NK-92 treated with Interleukin-12 subunit alpha and Interleukin-12 subunit beta, amount 100 ng/mL, for 24 hours (cell line): ENCODE measurements at regions not wholly inside any gene's neighbourhood (a gene's known extent, or its start where the extent isn't known, plus 50 kb on each side); places are given as distances from the start of the nearest gene placed in this dataset.

Experiments used
- DNase-seq: peaks from one replicate; lab custom pipeline; 2025; lab: John Stamatoyannopoulos, UW

DNA sequence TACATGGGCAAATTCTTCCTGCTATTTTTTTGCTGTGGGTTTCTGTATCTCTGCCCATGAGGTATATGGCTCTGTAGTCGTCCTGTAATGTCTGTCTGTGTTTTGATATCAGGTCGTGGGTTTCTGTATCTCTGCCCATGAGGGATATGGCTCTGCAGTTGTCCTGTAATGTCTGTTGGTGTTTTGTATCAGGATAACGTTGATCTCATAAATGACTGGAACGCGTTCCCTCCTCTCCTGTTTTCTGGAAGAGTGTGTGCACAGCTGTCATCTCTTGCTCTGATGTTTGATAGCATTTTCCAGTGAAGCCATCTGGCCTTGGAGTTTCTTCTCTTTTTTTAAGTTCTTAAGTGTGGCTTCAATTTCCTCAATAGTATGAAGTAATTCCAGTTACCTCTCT, 57.2 kb downstream of the SOX1 start:
- DNase-seq = no peak

DNA sequence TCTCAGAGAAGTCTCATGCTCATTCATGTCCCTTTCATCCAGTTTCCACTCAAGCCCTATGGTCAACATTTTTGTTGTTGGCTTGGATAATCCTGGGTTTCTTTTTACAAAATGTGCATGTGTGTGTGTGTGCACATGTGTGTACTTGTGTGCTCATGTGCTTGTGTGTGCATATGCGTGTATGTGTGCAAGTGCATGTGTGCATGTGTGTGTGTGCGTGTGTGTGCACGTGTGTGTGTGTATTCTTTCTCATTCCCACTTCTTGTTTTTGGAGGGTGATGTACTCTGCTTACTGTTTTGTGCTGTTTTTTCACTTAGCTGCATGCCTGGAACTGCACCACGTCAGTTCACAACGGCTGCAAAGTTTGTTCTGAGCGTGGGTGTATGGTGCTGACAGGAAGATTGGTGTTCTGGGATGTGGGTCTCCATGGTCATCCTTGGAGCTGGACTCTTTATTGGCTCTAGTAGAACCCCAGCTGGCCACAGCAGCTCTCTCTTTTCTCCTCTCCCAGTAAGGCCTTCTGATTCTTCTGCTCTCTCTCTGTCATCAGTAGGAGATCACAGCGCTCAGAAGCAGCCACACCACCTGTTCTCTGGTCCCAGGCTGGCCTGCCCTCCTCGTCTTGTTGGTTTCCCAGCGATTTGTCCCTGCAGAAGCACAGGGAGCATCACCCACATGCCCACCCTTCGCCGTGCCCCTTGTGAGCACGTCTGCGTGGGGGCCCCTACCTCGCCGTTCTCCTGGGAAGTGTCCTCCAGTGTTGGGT, 60.8 kb downstream of the SOX1 start:
- DNase-seq = no peak

- no peak for DNase-seq
Observed at GRCh38 chr13:112128331-112128610, 61.3 kb downstream of the SOX1 start.

GRCh38 chr13:112130418-112130817, 63.5 kb downstream of the SOX1 start:
- no peak for DNase-seq

GRCh38 chr13:112131081-112131712, 64.2 kb downstream of the SOX1 start:
- DNase-seq = no peak

DNA sequence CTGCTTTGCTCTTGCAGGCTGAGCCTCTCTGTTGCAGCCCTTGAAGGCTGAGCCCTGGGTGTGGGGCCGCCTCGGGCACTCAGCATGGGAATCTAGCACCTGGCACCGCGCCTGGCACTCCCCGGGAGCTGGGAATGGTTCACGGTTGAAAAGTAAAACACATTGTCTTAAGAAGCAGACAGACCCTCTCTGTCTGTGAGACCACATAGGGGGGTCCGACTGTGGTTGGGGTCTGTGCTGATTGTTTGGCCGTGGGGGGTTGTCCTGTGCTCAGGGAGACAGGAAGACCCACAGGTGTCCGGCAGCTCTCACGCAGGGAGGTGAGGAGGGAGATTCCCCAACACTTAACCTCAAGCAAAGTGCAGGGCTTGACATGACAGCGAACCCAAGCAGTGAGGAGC, 64.8 kb downstream of the SOX1 start:
- DNase-seq = no peak

GRCh38 chr13:112132142-112132541, 65.2 kb downstream of the SOX1 start:
- no peak for DNase-seq

DNA sequence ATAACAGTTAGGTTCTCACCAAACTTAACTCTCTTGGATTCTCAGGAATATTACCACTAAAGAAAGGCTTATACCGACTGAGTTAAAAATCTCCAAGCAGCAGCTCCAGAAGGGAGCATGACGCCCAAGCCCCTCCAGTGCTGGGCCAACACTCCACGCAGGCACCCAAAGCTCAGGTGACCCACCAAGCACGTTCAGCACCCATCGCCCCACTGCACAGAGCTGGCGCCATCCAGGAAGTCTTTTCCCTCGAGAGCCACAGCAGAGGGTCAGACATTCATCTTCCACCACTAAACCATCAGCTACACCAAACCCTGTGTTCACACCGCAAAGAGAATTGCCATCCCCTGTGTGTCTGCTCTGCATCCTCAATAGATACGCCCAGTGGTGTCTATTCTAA, 65.7 kb downstream of the SOX1 start:
- DNase-seq = no peak

DNA sequence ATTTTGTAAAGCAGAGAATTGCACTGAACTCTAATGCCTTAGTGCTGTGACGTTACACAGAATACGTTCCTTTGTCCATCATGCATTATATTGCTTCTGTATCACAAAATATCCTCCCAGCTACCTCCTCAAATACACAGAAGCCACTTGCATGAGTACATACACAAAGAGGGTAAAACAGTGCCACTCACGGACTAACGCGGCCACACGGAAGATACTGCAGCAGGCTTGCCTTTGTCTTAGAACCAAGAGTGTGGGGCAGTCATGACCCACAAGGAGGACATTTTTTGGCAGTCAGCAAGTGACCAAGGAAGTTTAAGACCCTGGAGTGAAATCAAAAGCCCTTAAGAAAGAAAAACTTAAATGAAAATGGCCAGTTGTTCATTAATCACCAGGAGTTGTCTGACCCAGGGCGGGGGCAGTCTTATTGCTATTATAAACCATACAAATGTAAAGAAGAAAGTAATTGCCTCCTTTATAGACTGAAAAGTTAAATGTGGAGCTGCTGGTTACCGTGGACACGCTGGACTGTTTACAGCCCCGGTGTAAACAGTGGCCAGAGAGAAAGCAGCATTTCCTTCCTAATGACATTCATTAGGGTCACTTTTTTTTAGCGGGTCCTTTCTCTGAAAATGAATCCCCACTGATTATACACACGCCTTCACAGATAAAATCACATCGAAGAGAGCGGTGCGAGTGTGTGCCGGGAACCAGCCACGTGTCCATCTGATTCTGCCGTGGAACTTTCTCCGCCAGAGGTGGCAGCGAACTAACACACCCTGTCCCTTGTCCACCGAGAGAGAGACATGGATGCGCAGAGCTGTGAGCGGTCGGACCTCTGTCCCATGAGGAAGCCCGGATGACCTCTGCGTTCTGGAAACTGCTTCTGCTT, 66.8 kb downstream of the SOX1 start:
- no peak for DNase-seq

DNA sequence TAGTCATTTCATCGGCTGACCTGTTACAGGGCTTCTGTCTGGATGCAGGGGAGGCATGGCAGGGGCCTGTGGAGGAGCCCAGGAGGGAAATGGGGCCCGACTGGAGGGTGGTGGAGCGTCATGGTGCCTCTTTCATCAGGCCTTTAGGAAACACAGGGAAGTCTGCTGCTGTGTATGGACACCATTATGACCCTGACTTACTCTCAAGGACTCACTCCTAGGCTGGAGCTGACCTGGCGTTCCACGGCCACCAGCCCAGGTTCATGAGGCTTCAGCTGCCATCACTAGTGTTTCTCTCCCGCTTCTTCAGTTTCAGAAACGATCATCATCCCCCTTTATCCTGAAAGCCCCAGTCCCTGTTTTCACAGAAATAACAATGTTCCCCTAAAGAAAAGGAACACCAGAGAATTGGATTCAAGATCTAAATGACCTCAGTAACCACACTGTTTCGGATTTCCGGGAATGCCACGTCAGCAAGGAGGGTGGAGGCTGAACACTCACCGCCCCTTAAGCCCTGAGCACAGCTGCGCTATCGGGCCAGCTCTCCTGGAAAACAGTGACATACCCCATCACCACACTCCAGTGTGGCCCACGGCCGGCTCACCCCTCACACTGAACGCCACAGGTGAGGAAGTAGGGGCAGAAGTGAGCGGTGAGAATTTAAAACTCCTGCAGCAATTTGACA, 67.6 kb downstream of the SOX1 start:
- DNase-seq = no peak

DNA sequence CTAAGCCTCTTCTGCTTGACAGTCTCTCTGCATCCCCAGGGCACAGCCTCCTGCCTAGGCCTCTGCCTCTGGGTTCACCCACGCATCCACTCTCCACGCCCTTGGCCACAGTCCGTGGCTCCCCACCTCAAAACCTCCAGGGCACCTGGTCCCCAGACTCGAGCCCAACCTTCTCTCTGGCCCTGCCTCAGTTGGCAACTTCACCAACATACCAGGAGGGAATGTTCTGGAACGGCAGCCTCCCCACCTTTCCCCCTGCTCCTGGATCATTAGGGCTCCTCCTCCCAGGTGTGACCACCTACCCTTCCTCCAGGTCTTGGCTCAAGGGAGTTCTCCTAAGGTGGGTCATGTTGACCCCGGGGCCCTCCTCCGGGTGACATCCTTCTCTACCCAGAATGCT, 69.1 kb downstream of the SOX1 start:
- no peak for DNase-seq

DNA sequence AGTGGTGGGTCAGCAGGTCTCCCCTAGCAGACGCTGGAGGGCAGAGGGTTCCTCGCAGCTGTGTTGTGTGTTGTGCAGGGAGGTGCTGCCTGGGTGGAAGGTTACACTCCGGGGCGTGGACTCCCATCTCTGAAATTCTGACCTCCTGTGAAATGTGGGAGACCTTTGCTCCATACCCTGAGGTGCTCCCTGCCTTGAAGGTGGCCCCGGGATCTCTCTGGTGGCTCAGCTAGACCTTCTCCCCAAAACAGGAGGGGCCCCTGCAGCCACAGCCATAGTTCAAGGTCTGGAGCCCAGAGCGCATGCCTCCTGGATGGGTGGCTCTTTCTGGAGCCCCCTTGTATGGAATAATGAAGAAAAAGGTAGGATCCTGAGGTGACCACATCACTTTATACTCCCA, 70.2 kb downstream of the SOX1 start:
- no peak for DNase-seq

- no peak for DNase-seq
Observed at GRCh38 chr13:112140366-112140765, 73.4 kb downstream of the SOX1 start.

GRCh38 chr13:112141643-112142400, 74.9 kb downstream of the SOX1 start:
- no peak for DNase-seq

GRCh38 chr13:112142401-112142930, 75.5 kb downstream of the SOX1 start:
- no peak for DNase-seq

GRCh38 chr13:112143046-112143752, 76.2 kb downstream of the SOX1 start:
- no peak for DNase-seq

- DNase-seq = no peak
Observed at GRCh38 chr13:112143753-112144615, 77.0 kb downstream of the SOX1 start.

GRCh38 chr13:112144616-112145550, 77.9 kb downstream of the SOX1 start:
- no peak for DNase-seq
